IMR-90 (cell line): ENCODE measurements at regions not wholly inside any gene's neighbourhood (a gene's known extent, or its start where the extent isn't known, plus 50 kb on each side); places are given as distances from the start of the nearest gene placed in this dataset.

Experiments
- ATAC-seq: fragments of 200-7000 bp; cut with Tn5 transposase; 2 replicates; pipeline ENCODE4 v1.9.1; 2020; ENCODE audit warnings: low read depth, mild to moderate bottlenecking, moderate library complexity
- BruUV-seq: library from RNA; stranded (reverse); fragments of 400-500 nt; replicated peaks from 2 replicates; lab custom pipeline; 2021; lab: Mats Ljungman, UMichigan
- CTCF ChIA-PET: fragments of 300-600 bp; formaldehyde crosslinking; extraction: SDS; loops from one replicate; lab custom pipeline; 2021; ENCODE audit warnings: antibody characterized with exemption; lab: Yijun Ruan, JAX
- POLR2A ChIA-PET: fragments of 300-600 bp; sonication (Branson Sonifier 250); formaldehyde crosslinking; loops from one replicate; lab custom pipeline; 2022; ENCODE audit warnings: antibody characterized with exemption; ENCODE audit not compliant: unreplicated experiment; lab: Charles Lee
- DNase-seq: peaks from one replicate; pipeline ENCODE4 v3.0.0; 2013
- H2AFZ ChIP-seq: replicated peaks from 2 replicates; pipeline ENCODE3; 2013; ENCODE audit warnings: low read length, mild to moderate bottlenecking; ENCODE audit not compliant: poor library complexity
- H2AK5ac ChIP-seq: 2 replicates; pipeline ENCODE4 v1.6.1; 2013; ENCODE audit warnings: low read depth, low read length, inconsistent platforms
- H2AK9ac ChIP-seq: replicated peaks from 2 replicates; pipeline ENCODE3; 2013; ENCODE audit warnings: mild to moderate bottlenecking, low read depth, low read length, moderate library complexity; ENCODE audit not compliant: poor library complexity
- H2BK120ac ChIP-seq: 2 replicates; pipeline ENCODE4 v1.6.1; 2013; ENCODE audit warnings: low read depth, low read length, inconsistent platforms
- H2BK15ac ChIP-seq: 3 replicates; pipeline ENCODE4 v1.6.1; 2013; ENCODE audit warnings: low read depth, low read length, inconsistent platforms
- H2BK20ac ChIP-seq: 2 replicates; pipeline ENCODE4 v1.6.1; 2013; ENCODE audit warnings: low read depth, mild to moderate bottlenecking, inconsistent platforms, low read length, moderate library complexity
- H2BK5ac ChIP-seq: 2 replicates; pipeline ENCODE4 v1.6.1; 2013; ENCODE audit warnings: mild to moderate bottlenecking, low read depth, low read length, inconsistent platforms; ENCODE audit not compliant: poor library complexity, severe bottlenecking
- H3K14ac ChIP-seq: replicated peaks from 2 replicates; pipeline ENCODE4 v1.6.1; 2013; ENCODE audit warnings: low read depth, low read length, inconsistent platforms
- H3K18ac ChIP-seq: 2 replicates; pipeline ENCODE4 v1.6.1; 2013; ENCODE audit warnings: low read depth, low read length, control low read depth
- H3K23ac ChIP-seq: 2 replicates; pipeline ENCODE4 v1.6.1; 2013; ENCODE audit warnings: low read depth, low read length, inconsistent platforms
- H3K27ac ChIP-seq: 2 replicates; pipeline ENCODE4 v1.5.1; 2013; ENCODE audit warnings: mild to moderate bottlenecking, control low read depth, low read length; ENCODE audit not compliant: insufficient read depth
- H3K27me3 ChIP-seq: 2 replicates; pipeline ENCODE4 v1.6.1; 2013; ENCODE audit warnings: low read length; ENCODE audit not compliant: control insufficient read depth, insufficient read depth
- H3K36me3 ChIP-seq: 2 replicates; pipeline ENCODE4 v1.6.1; 2013; ENCODE audit warnings: low read length, mixed read lengths; ENCODE audit not compliant: control insufficient read depth, insufficient read depth
- H3K4ac ChIP-seq: 2 replicates; pipeline ENCODE4 v1.6.1; 2013; ENCODE audit warnings: low read depth, low read length, inconsistent platforms
- H3K4me1 ChIP-seq: 2 replicates; pipeline ENCODE4 v1.6.1; 2013; ENCODE audit warnings: low read length, mixed read lengths; ENCODE audit not compliant: control insufficient read depth, insufficient read depth
- H3K4me2 ChIP-seq: 2 replicates; pipeline ENCODE4 v1.6.1; 2013; ENCODE audit warnings: low read depth, mild to moderate bottlenecking, control low read depth, low read length, moderate library complexity
- H3K4me3 ChIP-seq: 2 replicates; pipeline ENCODE4 v1.5.1; 2013; ENCODE audit warnings: low read depth, mild to moderate bottlenecking, control low read depth, low read length, moderate library complexity; ENCODE audit not compliant: insufficient read depth
- H3K56ac ChIP-seq: 2 replicates; pipeline ENCODE4 v1.6.1; 2013; ENCODE audit warnings: low read length, inconsistent platforms; ENCODE audit not compliant: insufficient read depth; ENCODE audit errors: extremely low read depth
- H3K79me1 ChIP-seq, 2 experiments: 2 replicates each; pipeline ENCODE4 v1.6.1; 2013; ENCODE audit warnings: low read length in 2 of 2, inconsistent platforms in 1 of 2, low read depth in 1 of 2
- H3K9ac ChIP-seq: 2 replicates; pipeline ENCODE4 v1.6.1; 2013; ENCODE audit warnings: low read depth, low read length, control low read depth
- H3K9me1 ChIP-seq: 2 replicates; pipeline ENCODE4 v1.6.1; 2013; ENCODE audit warnings: low read length, inconsistent platforms; ENCODE audit not compliant: insufficient read depth
- H3K9me3 ChIP-seq: 2 replicates; pipeline ENCODE4 v1.6.1; 2013; ENCODE audit warnings: low read length; ENCODE audit not compliant: control insufficient read depth, insufficient read depth
- H4K20me1 ChIP-seq: 2 replicates; pipeline ENCODE4 v1.6.1; 2013; ENCODE audit warnings: low read length, inconsistent platforms; ENCODE audit not compliant: insufficient read depth
- H4K5ac ChIP-seq: 2 replicates; pipeline ENCODE4 v1.6.1; 2013; ENCODE audit warnings: mild to moderate bottlenecking, low read depth, low read length, control low read depth
- H4K8ac ChIP-seq, 2 experiments: 2 replicates each; pipeline ENCODE4 v1.6.1; 2013; ENCODE audit warnings: low read depth in 2 of 2, low read length in 2 of 2, control low read depth in 1 of 2, inconsistent platforms in 1 of 2
- H4K91ac ChIP-seq: 2 replicates; pipeline ENCODE4 v1.6.1; 2013; ENCODE audit warnings: low read depth, low read length, inconsistent platforms; ENCODE audit not compliant: insufficient read depth
- BHLHE40 ChIP-seq: fragments of 150-350 bp; IDR thresholded peaks from 2 replicates; pipeline ENCODE4 v1.6.1; 2016; ENCODE audit warnings: mild to moderate bottlenecking, low read depth, low read length
- CEBPB ChIP-seq: IDR thresholded peaks from 2 replicates; pipeline ENCODE4 v1.6.1; 2012; ENCODE audit warnings: low read depth, low read length, improper control_type of control experiment
- FOS ChIP-seq: fragments of 150-350 bp; IDR thresholded peaks from 2 replicates; pipeline ENCODE4 v1.6.1; 2016; ENCODE audit warnings: low read depth, low read length
- MXI1 ChIP-seq: IDR thresholded peaks from 2 replicates; pipeline ENCODE4 v1.6.1; 2012; ENCODE audit warnings: low read depth, mild to moderate bottlenecking, low read length, moderate library complexity, borderline replicate concordance
- NFE2L2 ChIP-seq: fragments of 150-350 bp; IDR thresholded peaks from 2 replicates; pipeline ENCODE4 v1.6.1; 2016; ENCODE audit warnings: low read depth, mild to moderate bottlenecking, low read length
- POLR2A ChIP-seq: IDR thresholded peaks from 2 replicates; pipeline ENCODE4 v1.6.1; 2012; ENCODE audit warnings: mild to moderate bottlenecking, low read depth, low read length
- RCOR1 ChIP-seq: IDR thresholded peaks from 2 replicates; pipeline ENCODE4 v1.6.1; 2012; ENCODE audit warnings: mild to moderate bottlenecking, low read length, improper control_type of control experiment; ENCODE audit not compliant: insufficient replicate concordance
- RFX5 ChIP-seq: IDR thresholded peaks from 2 replicates; pipeline ENCODE4 v1.8.0; 2012; ENCODE audit warnings: low read depth, mild to moderate bottlenecking, low read length, moderate library complexity
- SMC3 ChIP-seq: fragments of 150-350 bp; IDR thresholded peaks from 2 replicates; pipeline ENCODE4 v1.6.1; 2016; ENCODE audit warnings: low read depth, mild to moderate bottlenecking, antibody characterized with exemption, low read length, moderate library complexity
- WGBS, 2 experiments: methylation state at CpG; one replicate each; pipeline versions ENCODE4 v1.1.5 to v1.1.7; 2013; ENCODE audit warnings: missing lambda C conversion rate in 2 of 2; ENCODE audit not compliant: insufficient read length in 1 of 2; ENCODE audit errors: extremely low coverage in 2 of 2; 5-methylcytosine and 5-hydroxymethylcytosine counted together
- dilution Hi-C: fragments of 300-500 bp; cut with HindIII; formaldehyde crosslinking; loops from one replicate; pipeline ENCODE4 v1.14.3; 2018; ENCODE audit warnings: low sequenced_read_pairs; ENCODE audit not compliant: unreplicated experiment
- in situ Hi-C: fragments of 300-500 bp; cut with MboI; formaldehyde crosslinking; loops from 3 replicates; pipeline ENCODE4 v1.14.3; 2019; ENCODE audit warnings: low sequenced_read_pairs, inconsistent platforms, mixed read lengths
- intact Hi-C: fragments of 100-400 bp; cut with micrococcal nuclease; formaldehyde crosslinking; loops from 2 replicates; pipeline ENCODE4 v1.10.0; 2022
- TF ChIP-seq, protein P1 (sequence below): conservative IDR thresholded peaks from 2 replicates; pipeline ENCODE4 v1.5.1; 2012; ENCODE audit warnings: mild to moderate bottlenecking, low read depth, low read length, improper control_type of control experiment
- TF ChIP-seq, protein P2 (sequence below): fragments of 150-350 bp; IDR thresholded peaks from 2 replicates; pipeline ENCODE4 v1.6.1; 2017; ENCODE audit warnings: mild to moderate bottlenecking, antibody characterized with exemption, low read length, low read depth

- in situ Hi-C loops (no loop called here), intact Hi-C loops (no loop called here), dilution Hi-C loops (no loop called here)
- Histone ChIP-seq H3K4ac (no peak overlapping the region), H3K4me3 (no peak overlapping the region), H3K56ac (no peak overlapping the region), H2BK15ac (no peak overlapping the region), H3K18ac (no peak overlapping the region), H3K14ac (no peak overlapping the region), H2BK120ac (no peak overlapping the region), H4K8ac (no peak overlapping the region), H2AK5ac (no peak overlapping the region), H2AFZ (no peak overlapping the region), H3K9me1 (peaks cover 9% of the 10 kb centered on the region; the same call in 1 of the 2 replicates), H3K27me3 (no peaks in the 10 kb centered on the region; the same call in 1 of the 2 replicates), H3K36me3 (no peaks in the 10 kb centered on the region), H3K4me1 (peaks cover 2% of the 10 kb centered on the region; the same call in 1 of the 2 replicates), H4K20me1 (no peaks in the 10 kb centered on the region), H4K91ac (no peak overlapping the region), H2BK20ac (no peak overlapping the region), H3K23ac (0 out of 2 replicates have a peak overlapping the region, but pooled peaks have one; percentile 38), H2AK9ac (no peak overlapping the region), H3K27ac (no peak overlapping the region), H3K79me1 (peaks cover 7 to 41% of the 10 kb centered on the region in 2 experiments; a peak in 3 of 4 replicates), H3K9me3 (no peaks in the 10 kb centered on the region), H2BK5ac (no peak overlapping the region), H4K5ac (no peak overlapping the region), H3K4me2 (no peak overlapping the region), H3K9ac (no peak overlapping the region)
- peak; percentile 27; the same call in 1 of the 2 replicates for ATAC-seq
- CTCF ChIA-PET: no interaction called here
- no peak for TF ChIP-seq SMC3
- no peak for TF ChIP-seq CEBPB
- TF ChIP-seq POLR2A: no peak
- TF ChIP-seq RFX5: no peak
- TF ChIP-seq, protein P1, sequence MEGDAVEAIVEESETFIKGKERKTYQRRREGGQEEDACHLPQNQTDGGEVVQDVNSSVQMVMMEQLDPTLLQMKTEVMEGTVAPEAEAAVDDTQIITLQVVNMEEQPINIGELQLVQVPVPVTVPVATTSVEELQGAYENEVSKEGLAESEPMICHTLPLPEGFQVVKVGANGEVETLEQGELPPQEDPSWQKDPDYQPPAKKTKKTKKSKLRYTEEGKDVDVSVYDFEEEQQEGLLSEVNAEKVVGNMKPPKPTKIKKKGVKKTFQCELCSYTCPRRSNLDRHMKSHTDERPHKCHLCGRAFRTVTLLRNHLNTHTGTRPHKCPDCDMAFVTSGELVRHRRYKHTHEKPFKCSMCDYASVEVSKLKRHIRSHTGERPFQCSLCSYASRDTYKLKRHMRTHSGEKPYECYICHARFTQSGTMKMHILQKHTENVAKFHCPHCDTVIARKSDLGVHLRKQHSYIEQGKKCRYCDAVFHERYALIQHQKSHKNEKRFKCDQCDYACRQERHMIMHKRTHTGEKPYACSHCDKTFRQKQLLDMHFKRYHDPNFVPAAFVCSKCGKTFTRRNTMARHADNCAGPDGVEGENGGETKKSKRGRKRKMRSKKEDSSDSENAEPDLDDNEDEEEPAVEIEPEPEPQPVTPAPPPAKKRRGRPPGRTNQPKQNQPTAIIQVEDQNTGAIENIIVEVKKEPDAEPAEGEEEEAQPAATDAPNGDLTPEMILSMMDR: no peak
- TF ChIP-seq, protein P2, sequence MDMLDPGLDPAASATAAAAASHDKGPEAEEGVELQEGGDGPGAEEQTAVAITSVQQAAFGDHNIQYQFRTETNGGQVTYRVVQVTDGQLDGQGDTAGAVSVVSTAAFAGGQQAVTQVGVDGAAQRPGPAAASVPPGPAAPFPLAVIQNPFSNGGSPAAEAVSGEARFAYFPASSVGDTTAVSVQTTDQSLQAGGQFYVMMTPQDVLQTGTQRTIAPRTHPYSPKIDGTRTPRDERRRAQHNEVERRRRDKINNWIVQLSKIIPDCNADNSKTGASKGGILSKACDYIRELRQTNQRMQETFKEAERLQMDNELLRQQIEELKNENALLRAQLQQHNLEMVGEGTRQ: no peak
- TF ChIP-seq FOS: no peak
- TF ChIP-seq BHLHE40: no peak
- TF ChIP-seq RCOR1: no peak
- no peak for TF ChIP-seq MXI1
- no peak for TF ChIP-seq NFE2L2
- POLR2A ChIA-PET: no interaction called here
- DNase-seq: no peak
- WGBS, 2 experiments: 86% methylated on average over 4 of the region's 4 CpGs; no CpG with 5 or more reads in 1 of the 2 experiments
- no TSS peak for BruUV-seq
Measured at GRCh38 chr11:33461369-33462125, 204.4 kb downstream of the HIPK3 start.
